ENCODE measurements at regions not wholly inside any gene's neighbourhood (a gene's known extent, or its start where the extent isn't known, plus 50 kb on each side); places are given as distances from the start of the nearest gene placed in this dataset.

DNA sequence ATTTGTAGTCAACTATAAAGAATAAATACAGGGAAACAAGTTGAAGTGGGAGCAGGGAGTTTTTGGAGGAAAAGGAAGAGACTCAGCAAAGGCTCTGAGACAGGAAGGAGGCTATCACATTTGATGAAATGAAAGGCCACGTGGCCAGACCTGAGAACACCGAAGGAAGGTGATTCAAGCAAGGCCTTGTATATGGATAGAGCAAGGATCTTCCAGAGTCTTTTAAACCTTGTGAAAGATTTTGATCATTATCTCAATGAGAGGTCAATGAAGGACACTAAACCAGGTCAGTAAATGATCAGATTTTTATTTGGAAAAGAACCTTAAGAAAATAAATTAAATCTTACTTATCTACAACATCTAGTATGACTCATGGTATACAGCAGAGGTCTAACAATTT is 523.5 kb downstream of the SLC16A7 start:
- intact Hi-C loops (cut with micrococcal nuclease; ENCODE audit: unreplicated experiment) = no loop called here
- H2AFZ ChIP-seq = no peak overlapping the region
- H3K4me1 ChIP-seq (replicated peaks; ENCODE audit: insufficient read depth) = no peaks in the 10 kb centered on the region; the same call in 1 of the 2 replicates
- H3K4me2 ChIP-seq = no peak overlapping the region
- H3K9me2 ChIP-seq (ENCODE audit: insufficient read depth) = no peaks in the 10 kb centered on the region
- no peak overlapping the region for H3K4me3 ChIP-seq
- ChIA-PET POLR2A (ENCODE audit: unreplicated experiment) (interaction anchor here (0.7 kb wide), 1 partner anchor 576 kb away, joined by 4 read pairs; no protein-coding TSS in a partner anchor), CTCF (no interaction called here)
- H3F3A ChIP-seq (ENCODE audit: insufficient read depth, low read depth) = no peaks in the 10 kb centered on the region
- no peaks in the 10 kb centered on the region for H3K27me3 ChIP-seq (ENCODE audit: insufficient read depth, low read depth)
- H4K20me1 ChIP-seq (ENCODE audit: insufficient read depth) = no peaks in the 10 kb centered on the region
- H3K79me2 ChIP-seq (ENCODE audit: low read depth) = no peaks in the 10 kb centered on the region
- no TSS peak for BruUV-seq (replicated peaks)
- DNase-seq = no peak
- no peak for TF ChIP-seq EZH2 (IDR thresholded peaks at IDR 0.05; ENCODE audit: low read depth)
- TF ChIP-seq, protein P1, sequence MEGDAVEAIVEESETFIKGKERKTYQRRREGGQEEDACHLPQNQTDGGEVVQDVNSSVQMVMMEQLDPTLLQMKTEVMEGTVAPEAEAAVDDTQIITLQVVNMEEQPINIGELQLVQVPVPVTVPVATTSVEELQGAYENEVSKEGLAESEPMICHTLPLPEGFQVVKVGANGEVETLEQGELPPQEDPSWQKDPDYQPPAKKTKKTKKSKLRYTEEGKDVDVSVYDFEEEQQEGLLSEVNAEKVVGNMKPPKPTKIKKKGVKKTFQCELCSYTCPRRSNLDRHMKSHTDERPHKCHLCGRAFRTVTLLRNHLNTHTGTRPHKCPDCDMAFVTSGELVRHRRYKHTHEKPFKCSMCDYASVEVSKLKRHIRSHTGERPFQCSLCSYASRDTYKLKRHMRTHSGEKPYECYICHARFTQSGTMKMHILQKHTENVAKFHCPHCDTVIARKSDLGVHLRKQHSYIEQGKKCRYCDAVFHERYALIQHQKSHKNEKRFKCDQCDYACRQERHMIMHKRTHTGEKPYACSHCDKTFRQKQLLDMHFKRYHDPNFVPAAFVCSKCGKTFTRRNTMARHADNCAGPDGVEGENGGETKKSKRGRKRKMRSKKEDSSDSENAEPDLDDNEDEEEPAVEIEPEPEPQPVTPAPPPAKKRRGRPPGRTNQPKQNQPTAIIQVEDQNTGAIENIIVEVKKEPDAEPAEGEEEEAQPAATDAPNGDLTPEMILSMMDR (conservative IDR thresholded peaks at IDR 0.05) = no peak
- no peak overlapping the region for H3K27ac ChIP-seq
- no peaks in the 10 kb centered on the region for H3K36me3 ChIP-seq (ENCODE audit: low read depth)
- no peaks in the 10 kb centered on the region; the same call in 1 of the 2 replicates for H3K9me3 ChIP-seq (ENCODE audit: insufficient read depth, low read depth)

DNA sequence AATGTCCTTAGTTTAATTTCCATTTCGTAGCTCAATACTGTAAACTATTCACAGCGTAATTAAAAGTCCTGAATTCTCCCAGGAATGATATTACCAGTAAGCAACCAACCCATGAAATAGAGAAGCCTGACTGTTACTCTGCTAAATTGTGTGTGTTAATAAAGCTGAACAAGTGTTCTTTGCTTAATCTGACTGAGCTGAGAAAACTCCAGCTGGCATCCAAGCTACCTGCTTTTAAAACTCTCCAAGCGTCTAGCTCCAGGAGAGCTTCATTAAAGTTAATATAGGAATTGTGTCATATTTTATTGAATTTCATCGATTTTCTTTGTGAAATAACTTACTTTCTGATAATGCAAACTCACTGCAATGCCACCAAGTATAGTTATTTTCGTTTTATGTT is 524.4 kb downstream of the SLC16A7 start:
- CTCF ChIA-PET = no interaction called here
- BruUV-seq (replicated peaks) = no TSS peak
- intact Hi-C loops (cut with micrococcal nuclease; ENCODE audit: unreplicated experiment) = no loop called here

DNA sequence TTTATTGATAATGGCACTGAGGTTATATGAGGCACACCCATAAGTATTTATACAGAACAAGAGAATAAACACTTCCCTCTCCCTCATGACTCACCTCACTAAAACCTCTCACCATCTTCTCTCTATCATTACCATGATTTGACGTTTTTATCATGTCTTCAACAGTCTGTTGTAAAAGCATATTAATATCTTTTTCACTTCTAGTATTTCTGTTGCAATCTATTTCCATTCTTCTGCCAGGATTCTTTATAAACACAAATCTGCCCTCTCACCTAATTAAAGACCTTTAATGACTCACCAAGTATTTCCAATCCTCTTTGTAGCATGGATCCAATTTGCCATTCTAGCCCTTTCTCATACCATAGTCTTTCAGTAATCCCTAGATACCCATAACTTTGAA is 527.7 kb downstream of the SLC16A7 start:
- H3K4me2 ChIP-seq = no peak overlapping the region
- no peaks in the 10 kb centered on the region; the same call in 1 of the 2 replicates for H3K4me1 ChIP-seq (replicated peaks; ENCODE audit: insufficient read depth)
- H3F3A ChIP-seq (ENCODE audit: insufficient read depth, low read depth) = no peaks in the 10 kb centered on the region
- H3K27me3 ChIP-seq (ENCODE audit: insufficient read depth, low read depth) = no peaks in the 10 kb centered on the region
- no peak for DNase-seq
- POLR2A ChIA-PET (ENCODE audit: unreplicated experiment) = no interaction called here
- no peaks in the 10 kb centered on the region for H3K79me2 ChIP-seq (ENCODE audit: low read depth)
- no TSS peak for BruUV-seq (replicated peaks)
- no peak overlapping the region for H3K27ac ChIP-seq
- no peak overlapping the region for H3K4me3 ChIP-seq
- CTCF ChIA-PET = no interaction called here
- no peaks in the 10 kb centered on the region for H3K36me3 ChIP-seq (ENCODE audit: low read depth)
- no peaks in the 10 kb centered on the region for H3K9me2 ChIP-seq (ENCODE audit: insufficient read depth)
- no peaks in the 10 kb centered on the region; the same call in 1 of the 2 replicates for H3K9me3 ChIP-seq (ENCODE audit: insufficient read depth, low read depth)
- H4K20me1 ChIP-seq (ENCODE audit: insufficient read depth) = no peaks in the 10 kb centered on the region
- no peak overlapping the region for H2AFZ ChIP-seq
- intact Hi-C loops (cut with micrococcal nuclease; ENCODE audit: unreplicated experiment) = no loop called here
- TF ChIP-seq, protein P1 (conservative IDR thresholded peaks at IDR 0.05) = no peak

More for the DNA sequence above, 524.4 kb downstream of the SLC16A7 start:
- DNase-seq = no peak
- Histone ChIP-seq H3K4me3 (no peak overlapping the region), H4K20me1 (ENCODE audit: insufficient read depth) (no peaks in the 10 kb centered on the region), H3K27me3 (ENCODE audit: insufficient read depth, low read depth) (no peaks in the 10 kb centered on the region), H3K79me2 (ENCODE audit: low read depth) (no peaks in the 10 kb centered on the region), H3K4me2 (no peak overlapping the region), H3K36me3 (ENCODE audit: low read depth) (no peaks in the 10 kb centered on the region), H3K9me2 (ENCODE audit: insufficient read depth) (no peaks in the 10 kb centered on the region), H3K4me1 (replicated peaks; ENCODE audit: insufficient read depth) (no peaks in the 10 kb centered on the region; the same call in 1 of the 2 replicates), H2AFZ (no peak overlapping the region), H3F3A (ENCODE audit: insufficient read depth, low read depth) (no peaks in the 10 kb centered on the region), H3K27ac (no peak overlapping the region), H3K9me3 (ENCODE audit: insufficient read depth, low read depth) (no peaks in the 10 kb centered on the region; the same call in 1 of the 2 replicates)
- no peak for TF ChIP-seq EZH2 (IDR thresholded peaks at IDR 0.05; ENCODE audit: low read depth)
- TF ChIP-seq, protein P1 (conservative IDR thresholded peaks at IDR 0.05) = no peak
- POLR2A ChIA-PET (ENCODE audit: unreplicated experiment) = no interaction called here
